ENCODE measurements at regions not wholly inside any gene's neighbourhood (a gene's known extent, or its start where the extent isn't known, plus 50 kb on each side); places are given as distances from the start of the nearest gene placed in this dataset.

DNA sequence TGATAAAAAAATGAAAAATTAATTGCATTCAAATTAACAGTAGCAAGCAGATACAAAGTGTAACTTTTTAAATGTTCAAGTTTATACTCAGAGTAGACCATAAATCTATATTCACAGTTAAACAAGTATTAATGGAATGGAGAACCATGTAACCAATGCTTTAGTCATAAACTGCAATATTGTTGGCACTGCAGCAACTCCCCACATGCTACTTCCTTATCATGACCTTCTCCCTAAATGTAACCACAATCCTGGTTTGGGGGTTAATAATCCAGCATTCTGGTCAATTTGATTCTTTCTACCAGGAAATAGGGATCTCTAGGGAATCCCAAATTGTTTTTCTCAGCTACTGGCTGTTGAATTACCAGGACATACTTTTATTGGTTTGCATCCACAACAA, 223.9 kb upstream of the DCAF8L1 start:
- TF ChIP-seq, protein P1, sequence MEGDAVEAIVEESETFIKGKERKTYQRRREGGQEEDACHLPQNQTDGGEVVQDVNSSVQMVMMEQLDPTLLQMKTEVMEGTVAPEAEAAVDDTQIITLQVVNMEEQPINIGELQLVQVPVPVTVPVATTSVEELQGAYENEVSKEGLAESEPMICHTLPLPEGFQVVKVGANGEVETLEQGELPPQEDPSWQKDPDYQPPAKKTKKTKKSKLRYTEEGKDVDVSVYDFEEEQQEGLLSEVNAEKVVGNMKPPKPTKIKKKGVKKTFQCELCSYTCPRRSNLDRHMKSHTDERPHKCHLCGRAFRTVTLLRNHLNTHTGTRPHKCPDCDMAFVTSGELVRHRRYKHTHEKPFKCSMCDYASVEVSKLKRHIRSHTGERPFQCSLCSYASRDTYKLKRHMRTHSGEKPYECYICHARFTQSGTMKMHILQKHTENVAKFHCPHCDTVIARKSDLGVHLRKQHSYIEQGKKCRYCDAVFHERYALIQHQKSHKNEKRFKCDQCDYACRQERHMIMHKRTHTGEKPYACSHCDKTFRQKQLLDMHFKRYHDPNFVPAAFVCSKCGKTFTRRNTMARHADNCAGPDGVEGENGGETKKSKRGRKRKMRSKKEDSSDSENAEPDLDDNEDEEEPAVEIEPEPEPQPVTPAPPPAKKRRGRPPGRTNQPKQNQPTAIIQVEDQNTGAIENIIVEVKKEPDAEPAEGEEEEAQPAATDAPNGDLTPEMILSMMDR (conservative IDR thresholded peaks at IDR 0.05; ENCODE audit: low read length): no peak
- TF ChIP-seq EZH2phosphoT487 (IDR thresholded peaks at IDR 0.05; ENCODE audit: borderline replicate concordance): no peak
